Right kidney (tissue), 1 donor: ENCODE measurements at regions not wholly inside any gene's neighbourhood (a gene's known extent, or its start where the extent isn't known, plus 50 kb on each side); places are given as distances from the start of the nearest gene placed in this dataset.
"Not testable (repeated sequence)": the region's sequence is repeated elsewhere in the genome, so short reads cannot be mapped to it uniquely, and the experiment has no call there.

ENCODE experiments used
- DNase-seq: peaks from one replicate; pipeline ENCODE4 v3.0.0-alpha.2; 2016

DNA sequence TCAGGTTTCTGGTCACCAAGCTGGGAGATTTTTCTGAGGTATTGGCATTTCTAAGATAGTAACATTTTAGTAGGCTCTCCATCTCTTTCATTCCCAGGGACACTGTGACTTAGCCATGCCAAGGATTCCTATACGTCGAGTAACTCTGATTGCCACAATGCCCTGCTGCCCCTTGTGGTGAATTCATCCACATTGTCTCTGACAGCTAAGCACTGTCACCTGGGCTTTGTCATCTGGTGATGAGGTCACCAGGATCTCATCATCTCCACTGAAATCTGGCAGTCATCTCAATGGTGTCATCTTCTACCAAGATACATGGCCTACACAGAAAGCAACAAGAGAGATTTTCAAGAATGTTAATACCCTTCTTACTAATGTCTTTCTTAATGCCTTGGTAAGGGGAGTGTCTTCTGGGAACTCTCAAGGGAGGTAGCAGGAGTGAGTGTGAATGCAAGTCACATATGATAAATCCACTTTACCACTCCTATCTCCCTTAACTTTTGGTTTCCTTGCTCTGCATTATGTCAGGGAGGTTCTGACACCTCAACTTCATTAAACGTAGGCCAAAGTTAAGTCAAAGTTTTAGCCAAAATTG is 246.7 kb downstream of the CD109 start:
- DNase-seq: no peak

DNA sequence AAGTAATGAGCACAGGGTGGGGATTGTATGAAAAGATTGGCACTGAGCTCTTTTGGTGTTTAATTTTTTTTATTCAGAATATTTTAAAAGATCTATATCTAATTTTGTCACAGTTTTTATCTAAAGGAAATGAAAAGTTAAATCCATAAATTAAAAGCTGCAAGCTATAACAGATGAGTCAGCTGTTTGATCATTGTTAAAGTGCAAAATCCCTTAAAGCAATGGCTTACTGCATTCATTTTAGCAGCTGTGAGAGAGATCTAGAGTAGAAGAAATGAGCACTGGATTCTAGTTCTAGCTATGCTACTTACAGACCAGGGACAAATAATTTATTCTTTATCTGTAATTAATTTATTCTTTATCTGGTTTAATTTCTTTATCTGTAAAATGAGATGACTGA is 245.9 kb downstream of the CD109 start:
- DNase-seq: no peak

DNA sequence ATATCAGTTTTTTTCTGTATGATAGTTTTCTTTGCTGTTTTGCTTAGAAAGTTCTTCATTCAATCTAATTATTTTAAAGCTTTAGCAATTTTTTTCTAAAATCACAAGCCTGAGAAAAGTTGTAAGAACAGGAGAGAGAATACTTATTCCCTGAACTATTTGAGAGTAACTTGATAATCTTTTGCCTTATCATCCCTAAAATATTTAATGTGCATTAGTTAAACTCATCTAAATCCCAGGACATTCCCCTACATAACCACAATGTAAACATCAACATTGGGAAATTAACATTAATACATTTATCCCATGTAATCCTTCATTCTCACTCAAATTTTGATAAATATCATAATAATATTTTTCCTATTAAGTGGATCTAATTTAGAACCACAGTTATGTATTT is 241.8 kb downstream of the CD109 start:
- no peak for DNase-seq

DNA sequence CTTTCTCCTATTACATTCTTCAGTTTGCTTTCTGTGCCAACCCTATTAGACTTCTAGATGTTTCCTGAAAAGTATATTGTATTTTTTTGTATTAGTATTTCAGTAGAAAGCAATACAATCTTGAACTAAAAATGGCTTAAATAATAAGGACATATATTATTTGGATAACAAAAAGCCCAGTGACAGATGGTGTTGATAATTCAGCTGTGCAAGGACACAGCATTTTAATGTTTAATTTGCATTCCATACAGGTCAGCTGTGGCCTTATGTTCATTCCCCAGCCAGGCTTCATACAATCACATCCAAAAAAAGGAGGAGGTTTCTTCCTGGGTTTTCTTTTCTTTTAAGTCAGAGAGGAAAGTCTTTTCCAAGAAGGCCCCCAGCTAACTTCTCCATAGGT is 236.9 kb downstream of the CD109 start:
- DNase-seq: no peak

DNA sequence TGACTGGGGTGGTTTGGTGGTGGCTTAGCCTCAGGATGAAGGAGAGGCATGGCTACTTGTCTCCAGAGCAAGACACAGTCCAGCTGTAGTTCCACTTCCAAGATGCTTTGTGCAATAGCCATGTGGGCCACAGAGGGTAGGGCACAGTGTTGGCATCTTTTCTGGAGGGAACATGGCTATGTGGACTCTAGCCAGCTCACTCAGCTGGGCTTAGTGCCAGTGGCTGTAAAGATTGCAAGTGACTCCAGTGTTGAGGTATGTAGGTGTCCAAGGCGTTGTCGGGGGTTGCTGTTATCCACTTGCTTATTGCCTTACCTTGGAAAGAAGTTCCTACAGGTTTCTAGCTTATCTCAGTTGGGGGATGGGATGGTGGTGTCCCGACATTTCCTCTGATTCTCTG is 233.4 kb downstream of the CD109 start:
- no peak for DNase-seq

DNA sequence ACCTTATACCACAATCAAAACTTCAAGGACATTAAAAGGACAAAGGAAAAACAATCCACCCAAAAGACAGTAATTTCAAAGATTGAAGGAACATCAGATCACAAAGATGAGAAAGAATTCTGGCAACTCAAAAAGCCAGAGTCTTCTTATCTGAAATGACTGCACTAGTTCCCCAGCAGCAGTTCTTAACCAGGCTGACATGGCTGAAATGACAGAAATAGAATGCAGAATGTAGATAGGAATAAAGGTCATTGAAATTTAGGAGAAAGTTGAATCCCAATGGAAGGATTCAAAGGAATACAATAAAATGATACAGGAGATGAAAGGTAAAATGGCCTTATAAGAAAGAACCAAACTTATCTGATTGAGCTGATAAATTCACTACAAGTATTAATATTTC is 231.4 kb downstream of the CD109 start:
- no peak for DNase-seq

DNA sequence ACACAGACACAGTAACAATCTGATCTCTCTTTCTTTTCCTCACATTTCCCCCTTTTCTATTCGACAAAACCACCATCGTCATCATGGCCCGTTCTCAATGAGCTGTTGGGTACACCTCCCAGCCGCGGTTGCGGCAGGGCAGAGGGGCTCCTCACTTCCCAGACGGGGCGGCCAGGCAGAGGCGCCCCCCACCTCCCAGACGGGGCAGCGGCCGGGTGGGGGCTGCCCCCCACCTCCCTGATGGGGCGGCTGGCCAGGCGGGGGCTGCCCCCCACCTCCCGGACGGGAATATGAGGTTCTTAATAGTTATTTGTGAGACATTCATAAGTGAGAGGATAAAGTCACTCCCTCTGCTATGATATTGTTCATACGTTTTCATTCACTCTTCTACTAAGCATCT is 229.7 kb downstream of the CD109 start:
- not testable (repeated sequence) for DNase-seq

DNA sequence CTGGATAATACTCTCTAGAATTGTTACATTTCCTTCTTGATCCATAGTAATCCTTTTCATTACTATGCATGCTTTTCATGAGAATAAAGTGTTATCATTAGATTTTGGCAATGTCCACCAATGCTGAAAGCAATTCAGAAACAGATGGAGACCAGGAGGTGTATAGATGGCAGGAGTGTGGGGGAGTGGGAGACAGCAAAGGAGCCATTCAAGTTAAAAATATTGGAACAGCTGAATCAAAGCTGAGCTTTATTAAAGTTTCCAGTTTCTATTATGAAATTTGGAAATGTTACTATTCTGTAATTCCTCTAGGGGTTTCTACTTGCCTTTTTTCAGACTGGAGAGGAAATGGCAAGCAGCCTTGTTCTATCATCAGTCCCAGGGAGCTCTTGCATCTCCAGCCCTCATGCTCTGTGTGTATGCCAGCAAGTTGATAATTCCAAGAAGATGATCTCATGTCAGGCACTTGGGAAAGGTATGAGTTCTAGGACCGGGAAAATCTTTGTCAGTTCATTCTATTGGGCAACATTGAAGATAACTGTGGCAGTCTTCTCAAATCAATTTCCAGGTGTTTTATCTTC is 228.0 kb downstream of the CD109 start:
- no peak for DNase-seq

DNA sequence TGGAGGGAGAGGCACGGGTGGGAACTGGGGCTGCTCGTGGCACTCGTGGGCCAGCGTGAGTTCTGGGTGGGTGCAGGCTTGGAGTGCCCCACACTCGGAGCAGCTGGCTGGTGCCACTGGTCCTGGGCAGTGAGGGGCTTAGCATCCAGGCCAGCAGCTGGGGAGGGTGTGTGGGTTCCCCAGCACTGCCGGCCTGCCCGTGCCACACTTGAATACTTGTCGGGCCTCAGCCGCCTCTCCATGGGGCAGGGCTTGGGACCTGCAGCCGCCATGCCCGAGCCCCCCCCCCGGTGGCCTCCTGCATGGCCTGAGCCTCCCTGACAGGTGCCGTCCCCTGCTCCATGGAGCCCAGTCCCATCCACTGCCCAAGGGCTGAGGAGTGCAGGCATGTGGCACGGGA is 207.2 kb downstream of the CD109 start:
- DNase-seq: no peak

DNA sequence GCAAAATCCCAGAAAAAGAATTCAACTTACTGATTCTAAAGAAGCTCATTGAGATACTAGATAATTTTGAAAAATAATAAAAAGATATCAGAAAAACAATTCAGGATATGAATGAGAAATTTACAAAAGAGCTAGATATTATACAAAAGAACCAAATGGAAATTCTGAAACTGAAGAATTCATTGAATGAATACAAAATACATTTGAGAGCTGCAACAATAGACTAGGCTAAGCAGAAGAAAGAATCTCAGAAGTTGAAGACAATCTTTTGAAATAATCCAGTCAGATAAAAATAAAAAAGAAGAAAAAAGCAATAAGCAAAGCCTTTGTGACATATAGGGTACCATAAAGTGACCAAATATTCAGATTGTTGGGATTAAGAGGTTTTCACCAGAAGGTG is 206.0 kb downstream of the CD109 start:
- no peak for DNase-seq

DNA sequence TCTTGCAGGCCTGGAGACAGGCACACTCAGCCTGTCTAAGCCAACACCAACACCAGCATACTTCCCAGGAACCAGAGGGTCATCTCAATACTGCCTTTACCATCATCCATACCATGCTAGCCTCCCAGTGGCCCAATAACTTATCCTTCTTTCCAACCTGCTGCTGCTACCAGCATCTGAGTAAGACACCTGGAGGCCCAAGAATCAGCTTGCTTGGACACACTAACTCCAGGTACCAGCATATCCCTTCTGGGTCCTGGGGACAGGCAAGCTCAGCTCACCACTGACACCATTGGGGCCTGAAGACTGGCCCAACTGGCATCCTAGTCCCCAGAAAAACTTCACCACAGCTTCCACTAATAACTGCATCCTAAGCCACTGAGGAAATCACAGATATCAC is 205.3 kb downstream of the CD109 start:
- no peak for DNase-seq

DNA sequence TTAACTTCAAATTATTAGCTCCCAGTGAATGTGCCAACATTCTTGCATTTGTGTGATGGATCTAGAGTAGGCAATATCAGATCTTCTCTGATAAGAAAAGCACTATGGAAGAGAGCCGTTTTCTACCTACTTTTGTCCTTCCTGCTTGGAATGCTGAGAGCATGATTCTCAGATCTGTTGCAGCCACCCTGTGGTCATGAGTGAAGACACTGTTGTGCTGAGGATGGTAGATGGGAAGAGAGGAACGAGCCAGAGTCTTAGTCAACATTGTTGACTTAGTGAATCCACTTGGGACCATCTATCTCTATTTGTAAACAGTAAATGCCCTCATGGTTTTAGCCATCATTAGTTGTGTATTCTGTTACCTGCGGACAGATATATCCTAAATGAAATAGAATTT is 202.6 kb downstream of the CD109 start:
- DNase-seq: no peak

DNA sequence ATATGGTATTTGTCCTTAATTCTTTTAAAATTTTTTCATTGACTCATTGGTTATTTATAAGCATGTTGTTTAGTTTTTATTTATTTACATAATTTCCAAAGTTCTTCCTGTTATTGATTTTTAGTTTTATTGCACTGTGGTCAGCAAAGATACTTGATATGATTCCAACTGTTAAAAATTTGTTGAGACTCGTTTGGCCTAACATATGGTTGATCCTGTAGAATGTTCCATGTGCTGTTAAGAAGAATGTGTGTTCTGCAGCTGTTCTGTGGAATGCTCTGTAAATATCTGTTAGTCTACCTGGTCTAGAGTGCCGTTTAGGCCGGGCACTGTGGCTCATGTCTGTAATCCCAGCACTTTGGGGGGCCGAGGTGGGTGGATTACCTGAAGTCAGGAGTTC is 197.7 kb downstream of the CD109 start:
- no peak for DNase-seq

DNA sequence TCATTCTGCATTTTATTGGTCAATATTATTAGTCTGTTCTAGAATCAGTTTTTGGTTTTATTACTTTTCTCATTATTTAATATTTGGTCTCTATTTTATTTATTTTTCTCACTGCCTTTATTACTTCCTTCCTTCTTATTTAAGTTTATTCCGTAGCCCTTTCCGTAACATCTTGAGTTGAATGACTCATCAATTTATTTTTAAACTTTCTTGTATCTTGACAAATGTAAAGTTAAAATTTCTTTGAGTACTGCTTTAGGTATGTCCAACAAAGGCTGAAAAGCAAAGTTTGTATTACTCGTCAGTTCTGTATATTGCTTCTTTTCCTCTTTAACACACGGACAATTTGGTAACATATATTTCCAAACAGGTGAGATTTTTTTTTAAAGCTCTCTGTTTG is 192.0 kb downstream of the CD109 start:
- DNase-seq: no peak

DNA sequence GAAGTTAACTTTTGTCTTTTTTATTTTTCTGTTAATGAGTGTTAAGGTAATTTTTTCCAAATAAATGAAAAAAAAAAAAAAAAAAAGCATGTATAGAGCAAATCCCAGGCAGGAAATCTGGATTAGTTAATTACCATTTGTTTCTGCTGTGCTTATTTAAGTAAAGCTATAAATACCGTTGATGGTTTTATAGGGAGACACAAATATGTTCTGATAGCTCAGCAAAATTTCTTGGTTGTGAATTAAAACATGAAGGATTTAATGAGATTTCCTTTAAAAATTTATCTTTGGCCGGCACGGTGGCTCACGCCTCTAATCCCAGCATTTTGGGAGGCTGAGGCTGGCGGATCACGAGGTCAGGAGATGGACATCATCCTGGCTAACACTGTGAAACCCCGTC is 189.4 kb downstream of the CD109 start:
- no peak for DNase-seq

DNA sequence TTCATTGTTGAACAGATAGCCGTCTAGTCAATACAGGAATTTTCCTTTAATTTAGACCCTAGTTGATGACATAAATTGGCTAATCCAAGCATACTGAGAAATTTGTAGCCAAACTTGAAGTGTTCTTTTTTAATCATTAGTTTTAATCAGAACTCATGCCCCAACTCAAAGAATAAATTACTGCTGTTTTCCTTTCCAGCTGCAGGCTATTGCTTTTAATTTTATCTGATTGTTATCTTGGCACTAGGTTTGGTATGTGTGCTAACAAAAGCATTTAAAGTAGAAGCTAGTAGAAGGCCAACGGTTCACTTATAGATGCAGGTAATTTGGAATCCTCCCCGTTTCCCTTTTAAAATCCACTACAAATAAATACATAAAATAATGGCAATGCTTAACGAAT is 188.5 kb downstream of the CD109 start:
- no peak for DNase-seq

DNA sequence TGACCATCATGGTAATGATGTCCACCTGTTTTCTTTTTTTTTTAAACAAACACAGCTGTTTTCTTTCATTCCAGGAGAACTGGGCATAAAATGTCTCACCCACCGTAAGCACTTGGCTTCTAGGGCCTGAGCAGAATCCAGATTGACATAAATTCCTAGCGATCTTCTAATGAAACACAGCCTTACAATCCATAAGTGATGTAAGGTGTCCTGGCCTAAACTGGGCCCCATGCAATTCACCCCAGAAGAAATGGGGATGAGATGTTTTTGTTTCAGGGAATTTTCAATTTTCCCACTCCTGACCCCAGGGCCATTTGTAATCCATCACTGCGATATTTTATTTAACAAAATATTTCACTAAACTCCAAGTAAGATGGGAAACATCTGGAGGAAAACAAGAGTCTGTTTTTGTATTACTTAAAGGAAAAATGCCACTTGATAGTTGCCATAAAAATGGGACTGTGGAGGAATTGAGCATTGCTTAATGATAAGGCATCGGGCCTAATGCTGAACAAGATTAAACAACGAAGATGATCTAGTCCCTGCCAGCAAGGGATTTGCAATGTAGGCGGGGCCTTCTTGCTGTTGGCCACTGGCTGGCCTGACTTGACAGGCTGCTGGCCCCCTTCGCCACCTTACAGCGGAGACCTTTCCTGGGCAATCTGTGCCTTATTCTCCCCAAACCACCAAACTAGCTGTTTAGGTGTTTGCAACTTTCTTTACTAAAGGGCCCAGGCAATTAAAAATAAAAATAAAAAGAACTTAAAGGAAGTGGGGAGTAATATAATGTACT is 183.7 kb downstream of the CD109 start:
- no peak for DNase-seq

DNA sequence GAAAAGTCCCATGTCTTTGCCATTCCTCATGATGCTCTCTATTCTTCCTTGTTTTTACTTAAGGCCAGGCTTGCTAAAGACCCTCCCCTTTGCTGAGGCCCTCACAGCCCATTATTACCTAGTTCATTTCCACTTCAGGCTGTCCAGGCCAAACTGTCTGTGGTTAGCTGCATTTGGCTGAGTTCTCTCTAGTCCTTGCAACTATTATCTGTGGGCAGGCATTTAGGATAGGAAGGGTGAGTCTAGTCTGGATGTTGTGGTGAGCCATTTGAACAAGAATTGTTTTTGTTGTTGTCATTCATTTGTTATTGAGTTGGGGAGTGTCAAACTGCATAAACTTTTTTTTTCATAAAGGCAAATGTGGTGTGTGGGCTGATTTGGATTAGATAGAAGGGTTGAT is 182.4 kb downstream of the CD109 start:
- DNase-seq: no peak
